Heart right ventricle (tissue), 16 donors: ENCODE measurements at regions not wholly inside any gene's neighbourhood (a gene's known extent, or its start where the extent isn't known, plus 50 kb on each side); places are given as distances from the start of the nearest gene placed in this dataset.

ENCODE experiments used
- ATAC-seq, 8 donors: fragments of 200-7000 bp; cut with Tn5 transposase; one replicate each; pipeline ENCODE4 v1.9.1; 2020; ENCODE audit warnings: mild to moderate bottlenecking in 8 of 8, moderate library complexity in 8 of 8, moderate number of reproducible peaks in 1 of 8
- DNase-seq, 2 donors: peaks; one replicate each; pipeline ENCODE4 v3.0.0-alpha.2; 2020
- H3K27ac ChIP-seq, 10 donors: fragments of 200-600 bp; sonication (generic) in 2 of 10; one replicate each; pipeline versions ENCODE4 v1.5.0 to v1.8.0; 2020 to 2022; ENCODE audit warnings: mild to moderate bottlenecking in 3 of 10
- H3K27me3 ChIP-seq, 7 donors: fragments of 200-600 bp; one replicate each; pipeline ENCODE4 v1.8.0; 2021 to 2022; ENCODE audit warnings: mild to moderate bottlenecking in 2 of 7
- H3K36me3 ChIP-seq, 9 donors: fragments of 200-600 bp; sonication (generic) in 1 of 9; one replicate each; pipeline versions ENCODE4 v1.5.0 to v1.8.0; 2020 to 2022; ENCODE audit warnings: mild to moderate bottlenecking in 2 of 9
- H3K4me1 ChIP-seq, 9 donors: fragments of 200-600 bp; sonication (generic) in 1 of 9; one replicate each; pipeline versions ENCODE4 v1.5.0 to v1.8.0; 2020 to 2022; ENCODE audit warnings: mild to moderate bottlenecking in 4 of 9
- H3K4me3 ChIP-seq, 10 donors: fragments of 200-600 bp; sonication (generic) in 2 of 10; one replicate each; pipeline versions ENCODE4 v1.5.0 to v1.8.0; 2020 to 2022; ENCODE audit warnings: mild to moderate bottlenecking in 7 of 10, moderate library complexity in 2 of 10
- H3K9me3 ChIP-seq, 11 donors: fragments of 200-600 bp in 10 of 11; sonication (generic) in 2 of 11; one replicate each; pipeline versions ENCODE4 v1.5.0 to v1.8.0; 2013 to 2022; ENCODE audit warnings: mild to moderate bottlenecking in 2 of 11, control low read depth in 1 of 11, moderate library complexity in 1 of 11
- CTCF ChIP-seq, 9 donors: fragments of 200-600 bp; sonication (generic) in 2 of 9; IDR thresholded peaks; one replicate each; pipeline versions ENCODE4 v1.5.0 to v1.8.0; 2021 to 2022; ENCODE audit warnings: antibody characterized with exemption in 9 of 9, mild to moderate bottlenecking in 5 of 9, moderate library complexity in 1 of 9
- WGBS, 2 donors: extraction: QIAGEN DNeasy Blood & Tissue Kit; methylation state at CpG; one replicate each; pipeline ENCODE4 v1.1.7; 2013; ENCODE audit warnings: inconsistent platforms in 1 of 2; 5-methylcytosine and 5-hydroxymethylcytosine counted together
- intact Hi-C, 10 donors: fragments of 100-400 bp; cut with DNase I; formaldehyde crosslinking; loops; one replicate each; pipeline versions ENCODE4 v1.11.1 to v1.14.2; 2022
- donor health status: Arrhythmogenic right ventricular cardiomyopathy.
- donor health status: ischemic (EF 13 %, LVEDD 7.1; RV severe dilation, severe dysfunction).
- donor health status: healthy with polysubstance abuse.
- donor health status: DM: no; HTN: yes; CAD: no.
- donor health status: DM: no; HTN: no; CAD: no.
- donor health status: ischemic (EF 25% LVEDD 6.9; RV normal size, moderate dysfunction).
- donor health status: ischemic (EF 25% LVEDD 5.7; RV mildly dilated, moderate dysfunction).
- donor health status: healthy.
- donor health status: DM: yes; HTN: yes; CAD: no.
- donor health status: Ischemic cardiomyopathy.
- donor health status: ischemic (EF 35%, LVEDD 5.7; RV mildly dilated, moderate dysfunction).
- donor health status: nonischemic (EF 11% LVEDD 7.7; RV severe dilation, severe dysfunction).
- donor health status: DM: yes; HTN: yes; CAD: no.
- donor health status: PGD.
- donor health status: ischemic (EF 29% LVEDD 5.4; RV normal size, mild dysfunction).
- donor health status: nonischemic (EF 23%, LVEDD 6.1; RV moderate dilation, normal function).

GRCh38 chr6:90811596-90812226, 224.8 kb upstream of the MAP3K7 start:
- no peak for TF ChIP-seq CTCF (IDR thresholded peaks at IDR 0.05)
- DNase-seq, result no peak
- Histone ChIP-seq H3K27ac (no peak overlapping the region), H3K4me3 (no peak overlapping the region), H3K27me3 (no peaks in the 10 kb centered on the region), H3K9me3 (peaks cover 0 to 21% (median 0%) of the 10 kb centered on the region in 11 donors), H3K4me1 (no peaks in the 10 kb centered on the region), H3K36me3 (no peaks in the 10 kb centered on the region)
- intact Hi-C loops, result no loop called here
- ATAC-seq, result no peak
- 77 to 79% methylated on average over 11 of the region's 11 CpGs for whole genome bisulfite sequencing, 2 donors

GRCh38 chr6:90809035-90809434, 222.2 kb upstream of the MAP3K7 start:
- Histone ChIP-seq H3K9me3 (peaks cover 0 to 9% (median 0%) of the 10 kb centered on the region in 11 donors), H3K36me3 (no peaks in the 10 kb centered on the region), H3K27me3 (no peaks in the 10 kb centered on the region), H3K27ac (no peak overlapping the region), H3K4me3 (no peak overlapping the region), H3K4me1 (no peaks in the 10 kb centered on the region)
- TF ChIP-seq CTCF (IDR thresholded peaks at IDR 0.05), result no peak
- DNase-seq (no peak), ATAC-seq (no peak)
- WGBS, 2 donors, result 79% methylated on average over 4 of the region's 4 CpGs
- intact Hi-C loops, result no loop called here

- no peak overlapping the region for H3K27ac ChIP-seq
- ATAC-seq (no peak), DNase-seq (no peak)
- no peaks in the 10 kb centered on the region for H3K27me3 ChIP-seq
- no peak for TF ChIP-seq CTCF (IDR thresholded peaks at IDR 0.05)
- H3K9me3 ChIP-seq, result no peaks in the 10 kb centered on the region
- H3K36me3 ChIP-seq, result no peaks in the 10 kb centered on the region
- no peak overlapping the region for H3K4me3 ChIP-seq
- WGBS, 2 donors, result 75 to 76% methylated on average over 6 of the region's 6 CpGs
- intact Hi-C loops, result no loop called here
- no peaks in the 10 kb centered on the region for H3K4me1 ChIP-seq
Measured at GRCh38 chr6:90807791-90808701, 221.2 kb upstream of the MAP3K7 start.

GRCh38 chr6:90805619-90806155, 218.8 kb upstream of the MAP3K7 start:
- TF ChIP-seq CTCF (IDR thresholded peaks at IDR 0.05), result no peak
- H3K4me3 ChIP-seq, result no peak overlapping the region
- H3K27me3 ChIP-seq, result no peaks in the 10 kb centered on the region
- H3K36me3 ChIP-seq, result no peaks in the 10 kb centered on the region
- DNase-seq (no peak), ATAC-seq (no peak)
- no peaks in the 10 kb centered on the region for H3K9me3 ChIP-seq
- no peaks in the 10 kb centered on the region for H3K4me1 ChIP-seq
- intact Hi-C loops, result no loop called here
- H3K27ac ChIP-seq, result no peak overlapping the region
- WGBS, 2 donors, result 73 to 75% methylated on average over 1 of the region's 1 CpG
